ENCODE measurements at regions not wholly inside any gene's neighbourhood (a gene's known extent, or its start where the extent isn't known, plus 50 kb on each side); places are given as distances from the start of the nearest gene placed in this dataset.

DNA sequence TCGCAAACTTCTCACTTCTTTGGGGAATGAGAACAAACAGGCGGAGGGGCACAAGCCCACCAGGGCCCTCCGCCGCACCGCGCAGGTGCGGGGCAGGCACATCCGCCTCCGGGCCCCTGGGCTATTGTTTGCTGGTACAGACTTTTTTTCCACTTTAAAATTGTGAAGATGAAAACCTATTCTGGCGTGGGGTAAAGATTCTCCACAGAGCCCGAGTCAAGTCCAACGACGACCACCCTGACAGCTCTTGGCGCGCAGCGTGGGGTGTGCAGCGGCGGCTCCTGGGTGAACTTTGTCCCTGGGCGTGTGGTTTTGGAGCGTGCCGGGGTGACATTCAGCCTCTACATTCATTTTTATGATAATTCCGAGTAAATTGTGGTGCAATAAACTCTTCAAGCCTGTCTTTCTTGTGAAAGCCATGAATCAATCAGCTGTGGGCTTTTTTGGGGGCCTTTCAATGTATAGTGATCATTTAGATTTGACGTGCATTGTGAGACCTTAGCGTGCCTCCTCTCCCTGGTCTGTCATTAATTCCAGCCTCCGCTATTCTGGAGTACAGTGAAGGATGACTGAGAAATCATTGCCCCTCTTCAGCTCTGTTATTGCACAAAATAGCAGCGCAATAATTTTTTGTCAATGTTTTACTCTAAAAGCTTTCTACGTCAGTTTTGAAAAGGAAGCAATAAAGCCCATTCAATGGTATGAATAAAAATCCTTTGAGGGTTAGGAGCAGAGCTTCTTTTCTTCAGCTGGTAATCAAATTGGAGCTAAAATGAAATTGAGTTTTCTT lies 90.0 kb downstream of the TEX29 start:
- TF ChIP-seq CTCF (IDR thresholded peaks at IDR 0.05) (no peak), POLR2A (IDR thresholded peaks at IDR 0.05) (no peak)
